ENCODE measurements at regions not wholly inside any gene's neighbourhood (a gene's known extent, or its start where the extent isn't known, plus 50 kb on each side); places are given as distances from the start of the nearest gene placed in this dataset.

DNA sequence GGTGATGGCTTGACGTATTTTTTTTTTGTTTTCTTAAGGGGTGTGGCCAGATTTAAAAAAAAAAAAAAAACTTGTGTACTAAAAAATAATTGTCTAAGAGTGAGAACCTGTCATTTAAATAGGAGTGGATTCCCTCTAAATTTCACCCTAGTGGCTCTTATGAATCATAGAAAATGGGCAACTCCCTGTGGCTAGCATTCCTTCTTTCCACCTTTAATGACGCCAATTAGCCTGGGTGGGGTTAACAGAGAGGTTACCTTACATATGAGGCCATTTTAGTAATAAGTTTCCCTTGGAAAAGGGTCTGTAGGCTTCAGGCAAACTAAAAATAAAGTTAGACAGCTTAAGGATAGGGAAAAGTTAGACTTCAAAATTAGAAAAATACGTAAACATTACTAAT lies 223.5 kb upstream of the FAM241A start:
- no peak for TF ChIP-seq CREB1 (IDR thresholded peaks at IDR 0.05; ENCODE audit: low read depth)
- no peak for TF ChIP-seq FOXM1 (IDR thresholded peaks at IDR 0.05; ENCODE audit: borderline replicate concordance, low read depth)
- no peak for TF ChIP-seq TCF12 (IDR thresholded peaks at IDR 0.05; ENCODE audit: low read depth)
- TF ChIP-seq RAD21 (IDR thresholded peaks at IDR 0.05; ENCODE audit: low read depth) = no peak

Data from Ishikawa (cell line).